SK-N-MC (cell line): ENCODE measurements at regions not wholly inside any gene's neighbourhood (a gene's known extent, or its start where the extent isn't known, plus 50 kb on each side); places are given as distances from the start of the nearest gene placed in this dataset.

ENCODE experiments used
- DNase-seq: peaks from one replicate; pipeline ENCODE4 v3.0.0-alpha.2; 2011; ENCODE audit warnings: low read depth, low spot score
- H3K27ac ChIP-seq: fragments of 200-600 bp; sonication (generic); 2 replicates; pipeline ENCODE4 v1.5.1; 2016; ENCODE audit warnings: mixed run types
- H3K36me3 ChIP-seq: fragments of 200-600 bp; sonication (generic); 2 replicates; pipeline ENCODE4 v1.6.1; 2017; ENCODE audit warnings: antibody characterized with exemption, low read length, mixed read lengths; ENCODE audit not compliant: insufficient read depth
- H3K4me3 ChIP-seq: fragments of 200-600 bp; sonication (generic); 2 replicates; pipeline ENCODE4 v1.5.1; 2016
- H3K9ac ChIP-seq: fragments of 200-600 bp; sonication (generic); 2 replicates; pipeline ENCODE4 v1.8.0; 2017; ENCODE audit warnings: mixed run types, mixed read lengths; ENCODE audit not compliant: insufficient read length
- H3K9me3 ChIP-seq: fragments of 200-600 bp; sonication (generic); 2 replicates; pipeline ENCODE4 v1.6.1; 2017; ENCODE audit warnings: low read depth, mild to moderate bottlenecking, antibody characterized with exemption, low read length, moderate library complexity, mixed read lengths
- EZH2 ChIP-seq: fragments of 200-600 bp; sonication (generic); IDR thresholded peaks from one replicate; pipeline ENCODE4 v1.6.1; 2017; ENCODE audit warnings: antibody characterized with exemption
- FOXP2 ChIP-seq: optimal IDR thresholded peaks from 2 replicates; pipeline ENCODE3; 2011; ENCODE audit warnings: mild to moderate bottlenecking, moderate library complexity; ENCODE audit not compliant: insufficient read depth; ENCODE audit errors: extremely low read length, control extremely low read depth
- POLR2AphosphoS5 ChIP-seq: IDR thresholded peaks from 2 replicates; pipeline ENCODE4 v1.6.1; 2012; ENCODE audit warnings: mild to moderate bottlenecking, low read depth, low read length, borderline replicate concordance

GRCh38 chr18:73245345-73245744, 377.6 kb upstream of the NETO1 start:
- DNase-seq: no peak
- no peak overlapping the region for H3K27ac ChIP-seq
- no peak overlapping the region for H3K4me3 ChIP-seq
- no peak overlapping the region for H3K9ac ChIP-seq
- H3K36me3 ChIP-seq: no peaks in the 10 kb centered on the region
- H3K9me3 ChIP-seq: no peaks in the 10 kb centered on the region
- no peak for TF ChIP-seq POLR2AphosphoS5
- TF ChIP-seq FOXP2: no peak
- no peak for TF ChIP-seq EZH2

GRCh38 chr18:73244401-73244800, 376.6 kb upstream of the NETO1 start:
- Histone ChIP-seq H3K36me3 (no peaks in the 10 kb centered on the region), H3K9me3 (no peaks in the 10 kb centered on the region), H3K9ac (no peak overlapping the region), H3K4me3 (no peak overlapping the region), H3K27ac (no peak overlapping the region)
- no peak for DNase-seq
- TF ChIP-seq EZH2: no peak
- no peak for TF ChIP-seq FOXP2
- no peak for TF ChIP-seq POLR2AphosphoS5

- Histone ChIP-seq H3K4me3 (no peak overlapping the region), H3K9me3 (no peaks in the 10 kb centered on the region), H3K36me3 (no peaks in the 10 kb centered on the region), H3K27ac (no peak overlapping the region), H3K9ac (no peak overlapping the region)
- no peak for TF ChIP-seq FOXP2
- no peak for TF ChIP-seq POLR2AphosphoS5
- TF ChIP-seq EZH2: no peak
- no peak for DNase-seq
Measured at GRCh38 chr18:73240899-73241298, 373.1 kb upstream of the NETO1 start.

GRCh38 chr18:73235921-73236320, 368.1 kb upstream of the NETO1 start:
- no peak for DNase-seq
- H3K4me3 ChIP-seq: no peak overlapping the region
- TF ChIP-seq POLR2AphosphoS5: no peak
- TF ChIP-seq EZH2: no peak
- TF ChIP-seq FOXP2: no peak
- H3K27ac ChIP-seq: no peak overlapping the region
- H3K9ac ChIP-seq: no peak overlapping the region
- H3K9me3 ChIP-seq: no peaks in the 10 kb centered on the region
- no peaks in the 10 kb centered on the region for H3K36me3 ChIP-seq

- TF ChIP-seq FOXP2 (no peak), EZH2 (no peak), POLR2AphosphoS5 (no peak)
- H3K9ac ChIP-seq: no peak overlapping the region
- no peaks in the 10 kb centered on the region for H3K9me3 ChIP-seq
- H3K4me3 ChIP-seq: no peak overlapping the region
- no peaks in the 10 kb centered on the region for H3K36me3 ChIP-seq
- DNase-seq: no peak
- no peak overlapping the region for H3K27ac ChIP-seq
Measured at GRCh38 chr18:73235491-73235890, 367.7 kb upstream of the NETO1 start.

- Histone ChIP-seq H3K27ac (no peak overlapping the region), H3K9ac (no peak overlapping the region), H3K36me3 (no peaks in the 10 kb centered on the region), H3K9me3 (no peaks in the 10 kb centered on the region), H3K4me3 (no peak overlapping the region)
- TF ChIP-seq FOXP2 (no peak), EZH2 (no peak), POLR2AphosphoS5 (no peak)
- DNase-seq: no peak
Measured at GRCh38 chr18:73232933-73233332, 365.1 kb upstream of the NETO1 start.

GRCh38 chr18:73220663-73221062, 352.9 kb upstream of the NETO1 start:
- Histone ChIP-seq H3K4me3 (no peak overlapping the region), H3K9me3 (no peaks in the 10 kb centered on the region), H3K36me3 (no peaks in the 10 kb centered on the region), H3K9ac (no peak overlapping the region), H3K27ac (no peak overlapping the region)
- no peak for DNase-seq
- TF ChIP-seq FOXP2: no peak
- TF ChIP-seq POLR2AphosphoS5: no peak
- TF ChIP-seq EZH2: no peak

- Histone ChIP-seq H3K36me3 (no peaks in the 10 kb centered on the region), H3K4me3 (no peak overlapping the region), H3K27ac (no peak overlapping the region), H3K9me3 (no peaks in the 10 kb centered on the region), H3K9ac (no peak overlapping the region)
- no peak for DNase-seq
- no peak for TF ChIP-seq FOXP2
- TF ChIP-seq EZH2: no peak
- TF ChIP-seq POLR2AphosphoS5: no peak
Measured at GRCh38 chr18:73218293-73218692, 350.5 kb upstream of the NETO1 start.

- no peaks in the 10 kb centered on the region for H3K9me3 ChIP-seq
- DNase-seq: no peak
- no peak overlapping the region for H3K4me3 ChIP-seq
- TF ChIP-seq FOXP2 (no peak), POLR2AphosphoS5 (no peak), EZH2 (no peak)
- H3K36me3 ChIP-seq: no peaks in the 10 kb centered on the region
- no peak overlapping the region for H3K9ac ChIP-seq
- H3K27ac ChIP-seq: no peak overlapping the region
Measured at GRCh38 chr18:73214970-73215369, 347.2 kb upstream of the NETO1 start.

- no peak for DNase-seq
- H3K9me3 ChIP-seq: no peaks in the 10 kb centered on the region
- no peak overlapping the region for H3K9ac ChIP-seq
- H3K36me3 ChIP-seq: no peaks in the 10 kb centered on the region
- TF ChIP-seq EZH2 (no peak), POLR2AphosphoS5 (no peak), FOXP2 (no peak)
- H3K4me3 ChIP-seq: no peak overlapping the region
- H3K27ac ChIP-seq: no peak overlapping the region
Measured at GRCh38 chr18:73212442-73212841, 344.7 kb upstream of the NETO1 start.
